ENCODE measurements at regions not wholly inside any gene's neighbourhood (a gene's known extent, or its start where the extent isn't known, plus 50 kb on each side); places are given as distances from the start of the nearest gene placed in this dataset.
"Not testable (repeated sequence)": the region's sequence is repeated elsewhere in the genome, so short reads cannot be mapped to it uniquely, and the experiment has no call there.

- Mint-ChIP-seq H3K4me3 (no peak overlapping the region), H3K4me1 (no peaks in the 10 kb centered on the region), H3K36me3 (no peaks in the 10 kb centered on the region), H3K9me3 (peaks cover 5% of the 10 kb centered on the region), H3K27ac (no peak overlapping the region)
- ATAC-seq (no peak), DNase-seq (ENCODE audit: low spot score in 2 of 2) (no peak)
Measured at GRCh38 chr10:3391657-3392056, 219.1 kb upstream of the PITRM1 start.

- no peak overlapping the region for H3K4me3 Mint-ChIP-seq
- H3K27ac Mint-ChIP-seq, result no peak overlapping the region
- no peaks in the 10 kb centered on the region for H3K36me3 Mint-ChIP-seq
- ATAC-seq (no peak), DNase-seq (ENCODE audit: low spot score in 2 of 2) (no peak)
- H3K9me3 Mint-ChIP-seq, result peaks cover 8% of the 10 kb centered on the region
- H3K4me1 Mint-ChIP-seq, result no peaks in the 10 kb centered on the region
Measured at GRCh38 chr10:3389130-3389529, 216.5 kb upstream of the PITRM1 start.

GRCh38 chr10:3385487-3385886 is 212.9 kb upstream of the PITRM1 start:
- no peak for ATAC-seq
- Mint-ChIP-seq H3K9me3 (peaks cover 8% of the 10 kb centered on the region), H3K27ac (no peak overlapping the region), H3K4me3 (no peak overlapping the region), H3K36me3 (no peaks in the 10 kb centered on the region), H3K4me1 (no peaks in the 10 kb centered on the region)
- no peak for DNase-seq (ENCODE audit: low spot score in 2 of 2)

GRCh38 chr10:3382092-3382491 is 209.5 kb upstream of the PITRM1 start:
- ATAC-seq (no peak), DNase-seq (ENCODE audit: low spot score in 2 of 2) (no peak)
- H3K36me3 Mint-ChIP-seq, result no peaks in the 10 kb centered on the region
- H3K4me1 Mint-ChIP-seq, result no peaks in the 10 kb centered on the region
- H3K27ac Mint-ChIP-seq, result no peak overlapping the region
- peaks cover 8% of the 10 kb centered on the region for H3K9me3 Mint-ChIP-seq
- no peak overlapping the region for H3K4me3 Mint-ChIP-seq

- H3K4me3 Mint-ChIP-seq, result no peak overlapping the region
- ATAC-seq (no peak), DNase-seq (ENCODE audit: low spot score in 2 of 2) (no peak)
- H3K27ac Mint-ChIP-seq, result no peak overlapping the region
- no peaks in the 10 kb centered on the region for H3K4me1 Mint-ChIP-seq
- H3K9me3 Mint-ChIP-seq, result peaks cover 8% of the 10 kb centered on the region
- no peaks in the 10 kb centered on the region for H3K36me3 Mint-ChIP-seq
Measured at GRCh38 chr10:3380406-3381050, 207.9 kb upstream of the PITRM1 start.

GRCh38 chr10:3376631-3377030 is 204.0 kb upstream of the PITRM1 start:
- ATAC-seq, result no peak
- H3K4me1 Mint-ChIP-seq, result no peaks in the 10 kb centered on the region
- no peaks in the 10 kb centered on the region for H3K9me3 Mint-ChIP-seq
- H3K4me3 Mint-ChIP-seq, result no peak overlapping the region
- H3K27ac Mint-ChIP-seq, result no peak overlapping the region
- H3K36me3 Mint-ChIP-seq, result no peaks in the 10 kb centered on the region
- no peak for DNase-seq (ENCODE audit: low spot score in 2 of 2)

GRCh38 chr10:3375505-3375904 is 202.9 kb upstream of the PITRM1 start:
- Mint-ChIP-seq H3K4me1 (no peaks in the 10 kb centered on the region), H3K9me3 (no peaks in the 10 kb centered on the region), H3K27ac (no peak overlapping the region), H3K4me3 (no peak overlapping the region), H3K36me3 (no peaks in the 10 kb centered on the region)
- DNase-seq (ENCODE audit: low spot score in 2 of 2) (no peak), ATAC-seq (no peak)

- DNase-seq (ENCODE audit: low spot score in 2 of 2) (no peak), ATAC-seq (no peak)
- H3K27ac Mint-ChIP-seq, result no peak overlapping the region
- H3K36me3 Mint-ChIP-seq, result no peaks in the 10 kb centered on the region
- no peak overlapping the region for H3K4me3 Mint-ChIP-seq
- no peaks in the 10 kb centered on the region for H3K4me1 Mint-ChIP-seq
- H3K9me3 Mint-ChIP-seq, result no peaks in the 10 kb centered on the region
Measured at GRCh38 chr10:3374914-3375313, 202.3 kb upstream of the PITRM1 start.

GRCh38 chr10:3373374-3374027 is 200.9 kb upstream of the PITRM1 start:
- H3K4me1 Mint-ChIP-seq; H3K36me3 Mint-ChIP-seq; H3K4me3 Mint-ChIP-seq; H3K9me3 Mint-ChIP-seq; H3K27ac Mint-ChIP-seq; ATAC-seq; DNase-seq (ENCODE audit: low spot score in 2 of 2): not testable (repeated sequence)

GRCh38 chr10:3372281-3372680 is 199.7 kb upstream of the PITRM1 start:
- Mint-ChIP-seq H3K36me3 (no peaks in the 10 kb centered on the region), H3K27ac (no peak overlapping the region), H3K9me3 (no peaks in the 10 kb centered on the region), H3K4me3 (no peak overlapping the region), H3K4me1 (no peaks in the 10 kb centered on the region)
- DNase-seq (ENCODE audit: low spot score in 2 of 2) (no peak), ATAC-seq (no peak)

- not testable (repeated sequence) for H3K27ac Mint-ChIP-seq; H3K36me3 Mint-ChIP-seq; DNase-seq (ENCODE audit: low spot score in 2 of 2); H3K4me1 Mint-ChIP-seq; ATAC-seq; H3K9me3 Mint-ChIP-seq; H3K4me3 Mint-ChIP-seq
Measured at GRCh38 chr10:3371624-3372023, 199.0 kb upstream of the PITRM1 start.

GRCh38 chr10:3366735-3367405 is 194.3 kb upstream of the PITRM1 start:
- Mint-ChIP-seq H3K4me3 (no peak overlapping the region), H3K27ac (no peak overlapping the region), H3K4me1 (no peaks in the 10 kb centered on the region), H3K36me3 (no peaks in the 10 kb centered on the region), H3K9me3 (no peaks in the 10 kb centered on the region)
- DNase-seq (ENCODE audit: low spot score in 2 of 2), result no peak
- no peak for ATAC-seq

- Mint-ChIP-seq H3K36me3 (no peaks in the 10 kb centered on the region), H3K27ac (no peak overlapping the region), H3K4me1 (no peaks in the 10 kb centered on the region), H3K4me3 (no peak overlapping the region), H3K9me3 (peaks cover 4% of the 10 kb centered on the region)
- DNase-seq (ENCODE audit: low spot score in 2 of 2), result no peak
- no peak for ATAC-seq
Measured at GRCh38 chr10:3366043-3366442, 193.5 kb upstream of the PITRM1 start.

- no peak overlapping the region for H3K27ac Mint-ChIP-seq
- no peaks in the 10 kb centered on the region for H3K4me1 Mint-ChIP-seq
- DNase-seq (ENCODE audit: low spot score in 2 of 2) (no peak), ATAC-seq (no peak)
- H3K4me3 Mint-ChIP-seq, result no peak overlapping the region
- H3K9me3 Mint-ChIP-seq, result peaks cover 6% of the 10 kb centered on the region
- H3K36me3 Mint-ChIP-seq, result no peaks in the 10 kb centered on the region
Measured at GRCh38 chr10:3365630-3366029, 193.0 kb upstream of the PITRM1 start.

- DNase-seq (ENCODE audit: low spot score in 2 of 2) (no peak), ATAC-seq (no peak)
- Mint-ChIP-seq H3K4me3 (no peak overlapping the region), H3K9me3 (peaks cover 6% of the 10 kb centered on the region), H3K36me3 (no peaks in the 10 kb centered on the region), H3K4me1 (no peaks in the 10 kb centered on the region), H3K27ac (no peak overlapping the region)
Measured at GRCh38 chr10:3364768-3365480, 192.3 kb upstream of the PITRM1 start.
